ENCODE measurements at regions not wholly inside any gene's neighbourhood (a gene's known extent, or its start where the extent isn't known, plus 50 kb on each side); places are given as distances from the start of the nearest gene placed in this dataset.

- H3K27me3 ChIP-seq = no peaks in the 10 kb centered on the region
- H3K4me1 ChIP-seq = peaks cover 12 to 96% (median 14%) of the 10 kb centered on the region in 10 experiments; a peak in 18 of 20 replicates
- H3K4me3 ChIP-seq = no peak overlapping the region
- no peaks in the 10 kb centered on the region for H4K20me1 ChIP-seq
- peak overlapping the region in 3 of 11 experiments; percentile 57 to 77 (median 69); a peak in 6 of 22 replicates for H3K9ac ChIP-seq
- H3K36me3 ChIP-seq = no peaks in the 10 kb centered on the region
- H3K27ac ChIP-seq = peak overlapping the region in 4 of 11 experiments; percentile 61 to 92 (median 79); a peak in 8 of 22 replicates
- peak in 3 of 11 experiments; percentile 14 to 89 (median 15); a peak in 2 of 22 replicates for TF ChIP-seq Cebpa-rat (IDR thresholded peaks at IDR 0.05)
- peak overlapping the region in 3 of 11 experiments; percentile 77 to 86 (median 83); a peak in 6 of 22 replicates for H3K4me2 ChIP-seq
- no peaks in the 10 kb centered on the region for H3K9me3 ChIP-seq (replicated peaks in 1 of 11)
Observed at GRCh38 chr11:128407962-128408361, 179.4 kb downstream of the ETS1 start.

- H3K4me2 ChIP-seq = peak overlapping the region in 4 of 11 experiments; percentile 29 to 86 (median 80); a peak in 8 of 22 replicates
- peak overlapping the region in 4 of 11 experiments; percentile 59 to 92 (median 79); a peak in 7 of 22 replicates for H3K27ac ChIP-seq
- no peak overlapping the region for H3K4me3 ChIP-seq
- H3K36me3 ChIP-seq = no peaks in the 10 kb centered on the region
- H3K9me3 ChIP-seq (replicated peaks in 1 of 11) = no peaks in the 10 kb centered on the region
- TF ChIP-seq Cebpa-rat (IDR thresholded peaks at IDR 0.05) = no peak
- H4K20me1 ChIP-seq = no peaks in the 10 kb centered on the region
- H3K9ac ChIP-seq = peak overlapping the region in 4 of 11 experiments; percentile 20 to 77 (median 61); a peak in 6 of 22 replicates
- no peaks in the 10 kb centered on the region for H3K27me3 ChIP-seq
- H3K4me1 ChIP-seq = peaks cover 0 to 96% (median 0%) of the 10 kb centered on the region in 10 experiments; a peak in 8 of 20 replicates
Observed at GRCh38 chr11:128405714-128406662, 181.4 kb downstream of the ETS1 start.

GRCh38 chr11:128405112-128405511, 182.2 kb downstream of the ETS1 start:
- H3K4me2 ChIP-seq = peak overlapping the region in 3 of 11 experiments; percentile 77 to 86 (median 83); a peak in 5 of 22 replicates
- no peaks in the 10 kb centered on the region for H4K20me1 ChIP-seq
- no peaks in the 10 kb centered on the region for H3K9me3 ChIP-seq (replicated peaks in 1 of 11)
- no peak overlapping the region for H3K4me3 ChIP-seq
- peaks cover 0 to 96% (median 0%) of the 10 kb centered on the region in 10 experiments; a peak in 8 of 20 replicates for H3K4me1 ChIP-seq
- TF ChIP-seq Cebpa-rat (IDR thresholded peaks at IDR 0.05) = no peak
- no peaks in the 10 kb centered on the region for H3K27me3 ChIP-seq
- peak overlapping the region in 2 of 11 experiments; percentile 43 to 77; a peak in 4 of 22 replicates for H3K9ac ChIP-seq
- peak overlapping the region in 4 of 11 experiments; percentile 58 to 92 (median 79); a peak in 7 of 22 replicates for H3K27ac ChIP-seq
- H3K36me3 ChIP-seq = no peaks in the 10 kb centered on the region

GRCh38 chr11:128404437-128404836, 182.9 kb downstream of the ETS1 start:
- Histone ChIP-seq H4K20me1 (no peaks in the 10 kb centered on the region), H3K27ac (no peak overlapping the region; a peak in 1 of 22 replicates), H3K4me3 (no peak overlapping the region), H3K4me2 (peak overlapping the region in 3 of 11 experiments; percentile 37 to 86 (median 77); a peak in 6 of 22 replicates), H3K9me3 (replicated peaks in 1 of 11) (no peaks in the 10 kb centered on the region), H3K36me3 (no peaks in the 10 kb centered on the region), H3K4me1 (peaks cover 0 to 96% (median 5%) of the 10 kb centered on the region in 10 experiments; a peak in 16 of 20 replicates), H3K9ac (no peak overlapping the region), H3K27me3 (no peaks in the 10 kb centered on the region)
- no peak for TF ChIP-seq Cebpa-rat (IDR thresholded peaks at IDR 0.05)

- Histone ChIP-seq H3K27ac (peak overlapping the region in 1 of 11 experiments; percentile 83; a peak in 2 of 22 replicates), H3K4me1 (peaks cover 0 to 74% (median 18%) of the 10 kb centered on the region in 10 experiments; a peak in 18 of 20 replicates), H3K4me3 (no peak overlapping the region), H3K4me2 (peak overlapping the region in 3 of 11 experiments; percentile 38 to 72 (median 71); a peak in 5 of 22 replicates), H3K9me3 (replicated peaks in 1 of 11) (no peaks in the 10 kb centered on the region), H3K36me3 (no peaks in the 10 kb centered on the region), H3K9ac (no peak overlapping the region), H3K27me3 (no peaks in the 10 kb centered on the region), H4K20me1 (no peaks in the 10 kb centered on the region)
- TF ChIP-seq Cebpa-rat (IDR thresholded peaks at IDR 0.05) = no peak
Observed at GRCh38 chr11:128400382-128401203, 186.8 kb downstream of the ETS1 start.

- no peaks in the 10 kb centered on the region for H3K36me3 ChIP-seq
- no peak overlapping the region for H3K4me3 ChIP-seq
- no peaks in the 10 kb centered on the region for H4K20me1 ChIP-seq
- no peaks in the 10 kb centered on the region for H3K27me3 ChIP-seq
- peak overlapping the region in 2 of 11 experiments; percentile 23 to 40; a peak in 2 of 22 replicates for H3K9ac ChIP-seq
- no peaks in the 10 kb centered on the region for H3K9me3 ChIP-seq (replicated peaks in 1 of 11)
- H3K27ac ChIP-seq = peak overlapping the region in 8 of 11 experiments; percentile 20 to 83 (median 52); a peak in 14 of 22 replicates
- peak overlapping the region in 9 of 11 experiments; percentile 9 to 72 (median 52); a peak in 16 of 22 replicates for H3K4me2 ChIP-seq
- peaks cover 0 to 62% (median 18%) of the 10 kb centered on the region in 10 experiments; a peak in 18 of 20 replicates for H3K4me1 ChIP-seq
- no peak for TF ChIP-seq Cebpa-rat (IDR thresholded peaks at IDR 0.05)
Observed at GRCh38 chr11:128399251-128400121, 187.9 kb downstream of the ETS1 start.

GRCh38 chr11:128398517-128399250, 188.7 kb downstream of the ETS1 start:
- peak overlapping the region in 9 of 11 experiments; percentile 20 to 83 (median 53); a peak in 14 of 22 replicates for H3K27ac ChIP-seq
- H3K27me3 ChIP-seq = no peaks in the 10 kb centered on the region
- no peaks in the 10 kb centered on the region for H3K36me3 ChIP-seq
- no peak for TF ChIP-seq Cebpa-rat (IDR thresholded peaks at IDR 0.05)
- peak overlapping the region in 3 of 11 experiments; percentile 23 to 60 (median 52); a peak in 4 of 22 replicates for H3K9ac ChIP-seq
- H3K4me2 ChIP-seq = peak overlapping the region in 10 of 11 experiments; percentile 9 to 72 (median 58); a peak in 15 of 22 replicates
- H3K4me1 ChIP-seq = peaks cover 0 to 58% (median 18%) of the 10 kb centered on the region in 10 experiments; a peak in 18 of 20 replicates
- H3K4me3 ChIP-seq = no peak overlapping the region
- H3K9me3 ChIP-seq (replicated peaks in 1 of 11) = no peaks in the 10 kb centered on the region
- no peaks in the 10 kb centered on the region for H4K20me1 ChIP-seq
